ENCODE measurements at regions not wholly inside any gene's neighbourhood (a gene's known extent, or its start where the extent isn't known, plus 50 kb on each side); places are given as distances from the start of the nearest gene placed in this dataset.
"Not testable (repeated sequence)": the region's sequence is repeated elsewhere in the genome, so short reads cannot be mapped to it uniquely, and the experiment has no call there.

- TF ChIP-seq, protein P1, sequence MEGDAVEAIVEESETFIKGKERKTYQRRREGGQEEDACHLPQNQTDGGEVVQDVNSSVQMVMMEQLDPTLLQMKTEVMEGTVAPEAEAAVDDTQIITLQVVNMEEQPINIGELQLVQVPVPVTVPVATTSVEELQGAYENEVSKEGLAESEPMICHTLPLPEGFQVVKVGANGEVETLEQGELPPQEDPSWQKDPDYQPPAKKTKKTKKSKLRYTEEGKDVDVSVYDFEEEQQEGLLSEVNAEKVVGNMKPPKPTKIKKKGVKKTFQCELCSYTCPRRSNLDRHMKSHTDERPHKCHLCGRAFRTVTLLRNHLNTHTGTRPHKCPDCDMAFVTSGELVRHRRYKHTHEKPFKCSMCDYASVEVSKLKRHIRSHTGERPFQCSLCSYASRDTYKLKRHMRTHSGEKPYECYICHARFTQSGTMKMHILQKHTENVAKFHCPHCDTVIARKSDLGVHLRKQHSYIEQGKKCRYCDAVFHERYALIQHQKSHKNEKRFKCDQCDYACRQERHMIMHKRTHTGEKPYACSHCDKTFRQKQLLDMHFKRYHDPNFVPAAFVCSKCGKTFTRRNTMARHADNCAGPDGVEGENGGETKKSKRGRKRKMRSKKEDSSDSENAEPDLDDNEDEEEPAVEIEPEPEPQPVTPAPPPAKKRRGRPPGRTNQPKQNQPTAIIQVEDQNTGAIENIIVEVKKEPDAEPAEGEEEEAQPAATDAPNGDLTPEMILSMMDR (IDR thresholded peaks at IDR 0.05; ENCODE audit: extremely low read depth in 1 of 2, insufficient read depth in 1 of 2, low read depth in 1 of 2, low read length in 2 of 2) = not testable (repeated sequence)
- TF ChIP-seq POLR2AphosphoS5 (IDR thresholded peaks at IDR 0.05; ENCODE audit: insufficient read depth, low read depth, low read length); POLR2A (IDR thresholded peaks at IDR 0.05; ENCODE audit: low read depth, low read length): not testable (repeated sequence)
These were observed 1368.7 kb downstream of the CDH12 start for GRCh38 chr5:21484498-21484889.

All from endothelial cell of umbilical vein (primary cell).